ENCODE measurements at regions not wholly inside any gene's neighbourhood (a gene's known extent, or its start where the extent isn't known, plus 50 kb on each side); places are given as distances from the start of the nearest gene placed in this dataset.

DNA sequence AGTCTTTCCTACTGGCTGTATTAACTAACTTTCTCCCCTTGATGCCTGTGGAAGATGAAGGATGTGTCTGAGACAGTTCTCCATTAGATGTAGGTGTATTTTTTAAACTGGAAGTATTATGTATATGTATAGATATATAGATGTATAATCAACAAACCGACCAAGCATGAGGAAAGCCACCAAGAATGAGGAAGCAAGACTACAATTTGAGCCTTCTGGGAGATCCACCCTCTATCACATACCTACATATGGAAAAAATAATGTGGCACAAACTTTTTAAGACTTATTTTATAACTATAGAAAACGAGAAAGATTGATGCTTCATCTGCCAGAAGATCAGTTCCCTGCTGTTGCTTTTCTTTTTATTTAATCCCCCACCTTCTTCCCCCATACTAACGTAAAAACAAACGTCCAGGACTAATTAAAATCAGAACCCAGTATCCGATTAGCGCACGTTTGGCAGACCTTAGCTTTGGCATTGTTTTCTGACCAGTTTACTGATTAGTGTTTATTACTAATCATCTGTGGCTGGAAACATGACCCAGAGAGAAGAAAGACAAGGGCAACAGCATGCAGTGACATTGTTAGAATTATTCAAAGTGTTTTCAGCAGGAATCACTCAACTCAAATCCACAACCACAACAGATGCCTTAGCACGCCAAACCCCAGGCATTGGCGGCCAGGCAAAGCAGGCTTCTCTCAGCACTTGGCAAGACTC lies 490.2 kb downstream of the EBF1 start:
- TF ChIP-seq POLR2A (IDR thresholded peaks at IDR 0.05) = no peak
- TF ChIP-seq EP300 (IDR thresholded peaks at IDR 0.05) = no peak
- TF ChIP-seq, protein P1, sequence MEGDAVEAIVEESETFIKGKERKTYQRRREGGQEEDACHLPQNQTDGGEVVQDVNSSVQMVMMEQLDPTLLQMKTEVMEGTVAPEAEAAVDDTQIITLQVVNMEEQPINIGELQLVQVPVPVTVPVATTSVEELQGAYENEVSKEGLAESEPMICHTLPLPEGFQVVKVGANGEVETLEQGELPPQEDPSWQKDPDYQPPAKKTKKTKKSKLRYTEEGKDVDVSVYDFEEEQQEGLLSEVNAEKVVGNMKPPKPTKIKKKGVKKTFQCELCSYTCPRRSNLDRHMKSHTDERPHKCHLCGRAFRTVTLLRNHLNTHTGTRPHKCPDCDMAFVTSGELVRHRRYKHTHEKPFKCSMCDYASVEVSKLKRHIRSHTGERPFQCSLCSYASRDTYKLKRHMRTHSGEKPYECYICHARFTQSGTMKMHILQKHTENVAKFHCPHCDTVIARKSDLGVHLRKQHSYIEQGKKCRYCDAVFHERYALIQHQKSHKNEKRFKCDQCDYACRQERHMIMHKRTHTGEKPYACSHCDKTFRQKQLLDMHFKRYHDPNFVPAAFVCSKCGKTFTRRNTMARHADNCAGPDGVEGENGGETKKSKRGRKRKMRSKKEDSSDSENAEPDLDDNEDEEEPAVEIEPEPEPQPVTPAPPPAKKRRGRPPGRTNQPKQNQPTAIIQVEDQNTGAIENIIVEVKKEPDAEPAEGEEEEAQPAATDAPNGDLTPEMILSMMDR (IDR thresholded peaks at IDR 0.05) = no peak
- TF ChIP-seq POLR2AphosphoS5 (IDR thresholded peaks at IDR 0.05) = no peak
